ENCODE measurements at regions not wholly inside any gene's neighbourhood (a gene's known extent, or its start where the extent isn't known, plus 50 kb on each side); places are given as distances from the start of the nearest gene placed in this dataset.

GRCh38 chr13:22077764-22078163 is 406.9 kb downstream of the FGF9 start:
- H3K36me3 ChIP-seq (ENCODE audit: control insufficient read depth in 2 of 4, insufficient read depth in 4 of 4, low read length in 3 of 4) = no peaks in the 10 kb centered on the region; a peak in 1 of 8 replicates
- no peak overlapping the region for H2AFZ ChIP-seq (ENCODE audit: low read length)
- no peak overlapping the region for H3K27ac ChIP-seq (ENCODE audit: low read depth, low read length)
- H2BK12ac ChIP-seq (ENCODE audit: low read depth, low read length) = no peak overlapping the region
- no peak overlapping the region for H2BK20ac ChIP-seq (ENCODE audit: low read length)
- no peak for TF ChIP-seq EZH2 (IDR thresholded peaks at IDR 0.05; ENCODE audit: low read depth, low read length, severe bottlenecking)
- no peak for TF ChIP-seq RFX5 (IDR thresholded peaks at IDR 0.05; ENCODE audit: borderline replicate concordance, low read depth, low read length)
- TF ChIP-seq BCL11A (IDR thresholded peaks at IDR 0.05; ENCODE audit: low read depth in 2 of 2, low read length in 2 of 2) = no peak
- TF ChIP-seq RXRA (IDR thresholded peaks at IDR 0.05; ENCODE audit: insufficient read depth, low read depth, low read length) = no peak
- no peak for TF ChIP-seq SIN3A (conservative IDR thresholded peaks at IDR 0.05 in 1 of 2, IDR thresholded peaks at IDR 0.05 in 1 of 2; ENCODE audit: low read depth in 1 of 2, low read length in 2 of 2)
- TF ChIP-seq MAFK (IDR thresholded peaks at IDR 0.05; ENCODE audit: low read depth, low read length) = no peak
- TF ChIP-seq POLR2A (IDR thresholded peaks at IDR 0.05; ENCODE audit: control extremely low read depth in 1 of 2, low read depth in 2 of 2, low read length in 2 of 2) = no peak
- TF ChIP-seq KDM1A (IDR thresholded peaks at IDR 0.05; ENCODE audit: borderline replicate concordance, low read length) = no peak
- TF ChIP-seq CEBPB (IDR thresholded peaks at IDR 0.05; ENCODE audit: low read depth, low read length) = no peak
- TF ChIP-seq, protein P1, sequence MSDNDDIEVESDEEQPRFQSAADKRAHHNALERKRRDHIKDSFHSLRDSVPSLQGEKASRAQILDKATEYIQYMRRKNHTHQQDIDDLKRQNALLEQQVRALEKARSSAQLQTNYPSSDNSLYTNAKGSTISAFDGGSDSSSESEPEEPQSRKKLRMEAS (IDR thresholded peaks at IDR 0.05) = no peak
- no peak for TF ChIP-seq SP2 (IDR thresholded peaks at IDR 0.05; ENCODE audit: low read length)
- TF ChIP-seq SIRT6 (IDR thresholded peaks at IDR 0.05; ENCODE audit: low read length) = no peak
- no peak for TF ChIP-seq PHF8 (conservative IDR thresholded peaks at IDR 0.05; ENCODE audit: low read depth, low read length)
- no peak for TF ChIP-seq TBP (IDR thresholded peaks at IDR 0.05; ENCODE audit: low read depth, low read length)
- TF ChIP-seq HDAC2 (IDR thresholded peaks at IDR 0.05; ENCODE audit: borderline replicate concordance in 1 of 2, low read depth in 2 of 2, low read length in 2 of 2) = no peak
- TF ChIP-seq CBX5 (IDR thresholded peaks at IDR 0.05; ENCODE audit: low read depth, low read length) = no peak
- H3K4me2 ChIP-seq (ENCODE audit: insufficient read depth in 1 of 2, low read depth in 2 of 2, low read length in 2 of 2) = no peak overlapping the region
- no peak overlapping the region for H4K91ac ChIP-seq (replicated peaks; ENCODE audit: insufficient read length, low read length)
- no peak overlapping the region for H2BK15ac ChIP-seq (ENCODE audit: low read length)
- no peak overlapping the region for H2AK5ac ChIP-seq (ENCODE audit: low read depth, low read length)
- no peaks in the 10 kb centered on the region for H3K4me1 ChIP-seq (replicated peaks in 1 of 4; ENCODE audit: control insufficient read depth in 3 of 4, insufficient read depth in 4 of 4, low read length in 3 of 4)
- peaks cover 2 to 5% of the 10 kb centered on the region in 2 experiments for H4K20me1 ChIP-seq (replicated peaks in 1 of 2; ENCODE audit: control insufficient read depth in 1 of 2, insufficient read depth in 2 of 2, low read length in 2 of 2)
- H3K56ac ChIP-seq (replicated peaks; ENCODE audit: insufficient read length, low read depth, low read length) = no peak overlapping the region
- H3K9ac ChIP-seq (replicated peaks in 1 of 4; ENCODE audit: extremely low read depth in 1 of 4, low read depth in 3 of 4, low read length in 3 of 4) = no peak overlapping the region
- H3K4ac ChIP-seq (replicated peaks; ENCODE audit: insufficient read length, low read depth, low read length) = no peak overlapping the region
- H2BK5ac ChIP-seq (ENCODE audit: low read depth, low read length) = no peak overlapping the region
- H4K8ac ChIP-seq (ENCODE audit: extremely low read depth, insufficient read depth, low read length) = no peak overlapping the region
- CTCF ChIA-PET (ENCODE audit: partially characterized antibody) = no interaction called here
- H3K9me3 ChIP-seq (ENCODE audit: insufficient read depth in 2 of 2, low read depth in 1 of 2, low read length in 1 of 2) = no peaks in the 10 kb centered on the region
- no peak overlapping the region for H3K14ac ChIP-seq (ENCODE audit: insufficient read length)
- H3K79me2 ChIP-seq (ENCODE audit: control insufficient read depth in 1 of 2, insufficient read depth in 2 of 2, low read length in 2 of 2) = no peaks in the 10 kb centered on the region
- H3K27me3 ChIP-seq (replicated peaks in 1 of 4; ENCODE audit: control insufficient read depth in 3 of 4, extremely low read depth in 1 of 4, insufficient read depth in 3 of 4, low read length in 3 of 4) = peaks cover 5 to 17% (median 11%) of the 10 kb centered on the region in 4 experiments
- no peak for FAIRE-seq
- no peak overlapping the region for H4K5ac ChIP-seq (ENCODE audit: insufficient read length, low read depth, low read length)
- 47% methylated on average over 2 of the region's 2 CpGs; no CpG with 5 or more reads in 1 of the 2 experiments for WGBS, 2 experiments (ENCODE audit: extremely low coverage in 1 of 2, insufficient coverage in 1 of 2, insufficient read length in 1 of 2, insufficient replicate concordance in 2 of 2, low coverage in 1 of 2, low lambda C conversion rate in 2 of 2, missing lambda C conversion rate in 1 of 2)
- POLR2A ChIA-PET (ENCODE audit: partially characterized antibody) = no interaction called here
- H3K23ac ChIP-seq (ENCODE audit: insufficient read length) = no peak overlapping the region
- H2BK120ac ChIP-seq (replicated peaks; ENCODE audit: low read depth, low read length) = no peak overlapping the region
- H3K18ac ChIP-seq (ENCODE audit: extremely low read depth, low read length) = no peak overlapping the region
- no peaks in the 10 kb centered on the region for H3K23me2 ChIP-seq (ENCODE audit: low read depth, low read length)
- no peak overlapping the region for H3K4me3 ChIP-seq (ENCODE audit: extremely low read depth in 1 of 4, insufficient read depth in 2 of 4, low read depth in 3 of 4, low read length in 4 of 4)
- no peak for DNase-seq (ENCODE audit: low read depth in 1 of 2, low spot score in 2 of 2)
- H3K79me1 ChIP-seq (ENCODE audit: low read depth, low read length) = no peaks in the 10 kb centered on the region
